ENCODE measurements at regions not wholly inside any gene's neighbourhood (a gene's known extent, or its start where the extent isn't known, plus 50 kb on each side); places are given as distances from the start of the nearest gene placed in this dataset.

DNA sequence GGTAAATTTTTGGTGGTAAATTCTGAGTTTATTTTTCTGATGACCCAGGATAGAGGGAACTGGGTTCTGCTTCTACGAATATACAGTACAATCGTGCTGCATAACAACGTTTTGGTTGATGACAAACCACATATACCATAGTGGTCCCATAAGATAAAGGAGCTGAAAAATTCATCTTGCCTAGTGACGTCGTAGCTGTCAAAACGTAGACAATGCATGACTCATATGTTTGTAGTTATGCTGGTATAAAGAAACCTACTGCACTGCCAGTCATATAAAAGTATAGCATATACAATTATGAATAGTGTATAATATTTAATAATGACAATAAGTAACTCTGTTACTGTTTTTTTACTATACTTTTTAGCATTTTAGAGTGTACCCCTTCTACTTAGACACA, 244.0 kb downstream of the GAS1 start:
- TF ChIP-seq, protein P1, sequence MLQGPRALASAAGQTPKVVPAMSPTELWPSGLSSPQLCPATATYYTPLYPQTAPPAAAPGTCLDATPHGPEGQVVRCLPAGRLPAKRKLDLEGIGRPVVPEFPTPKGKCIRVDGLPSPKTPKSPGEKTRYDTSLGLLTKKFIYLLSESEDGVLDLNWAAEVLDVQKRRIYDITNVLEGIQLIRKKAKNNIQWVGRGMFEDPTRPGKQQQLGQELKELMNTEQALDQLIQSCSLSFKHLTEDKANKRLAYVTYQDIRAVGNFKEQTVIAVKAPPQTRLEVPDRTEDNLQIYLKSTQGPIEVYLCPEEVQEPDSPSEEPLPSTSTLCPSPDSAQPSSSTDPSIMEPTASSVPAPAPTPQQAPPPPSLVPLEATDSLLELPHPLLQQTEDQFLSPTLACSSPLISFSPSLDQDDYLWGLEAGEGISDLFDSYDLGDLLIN (CRISPR knock-in tag; IDR thresholded peaks at IDR 0.05; ENCODE audit: borderline replicate concordance) = no peak
- no peak for TF ChIP-seq ZMAT3 (CRISPR knock-in tag; conservative IDR thresholded peaks at IDR 0.05)
- no peak for TF ChIP-seq SKI (IDR thresholded peaks at IDR 0.05; ENCODE audit: partially characterized antibody)
- no peak for TF ChIP-seq ETV6 (CRISPR knock-in tag; conservative IDR thresholded peaks at IDR 0.05)
- TF ChIP-seq ZNF354B (CRISPR knock-in tag; IDR thresholded peaks at IDR 0.05) = no peak
- TF ChIP-seq, protein P2, sequence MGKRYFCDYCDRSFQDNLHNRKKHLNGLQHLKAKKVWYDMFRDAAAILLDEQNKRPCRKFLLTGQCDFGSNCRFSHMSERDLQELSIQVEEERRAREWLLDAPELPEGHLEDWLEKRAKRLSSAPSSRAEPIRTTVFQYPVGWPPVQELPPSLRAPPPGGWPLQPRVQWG (CRISPR knock-in tag; IDR thresholded peaks at IDR 0.05; ENCODE audit: borderline replicate concordance, low read depth) = no peak
- peak; percentile 81 for TF ChIP-seq CREB1 (IDR thresholded peaks at IDR 0.05)
- TF ChIP-seq CREB1 (CRISPR knock-in tag; IDR thresholded peaks at IDR 0.05) = no peak
- TF ChIP-seq, protein P3, sequence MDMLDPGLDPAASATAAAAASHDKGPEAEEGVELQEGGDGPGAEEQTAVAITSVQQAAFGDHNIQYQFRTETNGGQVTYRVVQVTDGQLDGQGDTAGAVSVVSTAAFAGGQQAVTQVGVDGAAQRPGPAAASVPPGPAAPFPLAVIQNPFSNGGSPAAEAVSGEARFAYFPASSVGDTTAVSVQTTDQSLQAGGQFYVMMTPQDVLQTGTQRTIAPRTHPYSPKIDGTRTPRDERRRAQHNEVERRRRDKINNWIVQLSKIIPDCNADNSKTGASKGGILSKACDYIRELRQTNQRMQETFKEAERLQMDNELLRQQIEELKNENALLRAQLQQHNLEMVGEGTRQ (IDR thresholded peaks at IDR 0.05; ENCODE audit: low read depth, low read length) = no peak
- TF ChIP-seq, protein P3 (CRISPR knock-in tag; IDR thresholded peaks at IDR 0.05; ENCODE audit: borderline replicate concordance) = no peak
- Histone ChIP-seq H3K36me3 (replicated peaks in 1 of 2; ENCODE audit: control insufficient read depth in 1 of 2, insufficient read depth in 2 of 2, low read length in 2 of 2) (no peaks in the 10 kb centered on the region), H3K4me1 (ENCODE audit: insufficient read depth, low read length) (peaks cover 7% of the 10 kb centered on the region), H3K4me2 (ENCODE audit: low read depth, low read length) (no peak overlapping the region), H3K9ac (ENCODE audit: insufficient read depth, low read depth, low read length) (no peak overlapping the region), H4K20me1 (ENCODE audit: insufficient read depth, low read length) (no peaks in the 10 kb centered on the region), H3K9me3 (ENCODE audit: low read length) (no peaks in the 10 kb centered on the region), H3K27me3 (ENCODE audit: control insufficient read depth in 1 of 2, insufficient read depth in 2 of 2, low read length in 2 of 2) (no peaks in the 10 kb centered on the region), H3K4me3 (replicated peaks in 1 of 3; ENCODE audit: insufficient read depth in 1 of 3, low read depth in 2 of 3, low read length in 3 of 3) (no peak overlapping the region), H3K27ac (ENCODE audit: extremely low read length, insufficient read depth, low read length) (no peak overlapping the region), H3K79me2 (ENCODE audit: insufficient read depth, low read length) (no peaks in the 10 kb centered on the region), H2AFZ (ENCODE audit: low read length) (no peak overlapping the region)
- WGBS (ENCODE audit: low lambda C conversion rate) = 31% methylated on average over 6 of the region's 6 CpGs
- ChIA-PET POLR2A (no interaction called here), CTCF (ENCODE audit: low intra/inter-chr PET ratio, low total read pairs) (no interaction called here)
- DNase-seq (ENCODE audit: low spot score) (no peak), ATAC-seq (no peak), FAIRE-seq (no peak)
- in situ Hi-C loops (cut with HindIII; ENCODE audit: extremely low pct_ligation_motif_present, low pct_unique_long_range_greater_than_20kb) (no loop called here), intact Hi-C loops (cut with micrococcal nuclease; ENCODE audit: unreplicated experiment) (no loop called here)
- BruUV-seq (replicated peaks) = no TSS peak

Data from HepG2 (cell line).